GM12878 (cell line): ENCODE measurements at regions not wholly inside any gene's neighbourhood (a gene's known extent, or its start where the extent isn't known, plus 50 kb on each side); places are given as distances from the start of the nearest gene placed in this dataset.

Experiments
- ATAC-seq: fragments of 200-7000 bp; cut with Tn5 transposase; 3 replicates; pipeline ENCODE4 v1.9.1; 2020; ENCODE audit warnings: mild to moderate bottlenecking, moderate library complexity
- BruUV-seq: library from RNA; stranded (reverse); fragments of 400-500 nt; replicated peaks from 2 replicates; lab custom pipeline; 2021; lab: Mats Ljungman, UMichigan
- CTCF ChIA-PET: fragments of 300-600 bp; sonication (Branson Sonifier 250); formaldehyde crosslinking; extraction: SDS; loops from one replicate; lab custom pipeline; 2021; ENCODE audit warnings: inconsistent platforms; lab: Yijun Ruan, JAX
- POLR2A ChIA-PET: fragments of 350-600 bp; formaldehyde crosslinking; extraction: SDS; loops from one replicate; lab custom pipeline; 2021; ENCODE audit warnings: inconsistent platforms; lab: Charles Lee
- RAD21 ChIA-PET: fragments of 300-600 bp; sonication (Branson Sonifier 250); formaldehyde crosslinking; loops from one replicate; lab custom pipeline; 2023; ENCODE audit warnings: antibody characterized with exemption; ENCODE audit not compliant: unreplicated experiment; lab: Charles Lee
- SMC1A ChIA-PET: fragments of 300-600 bp; sonication (Branson Sonifier 250); formaldehyde crosslinking; loops from one replicate; lab custom pipeline; 2023; ENCODE audit not compliant: unreplicated experiment, uncharacterized antibody; lab: Charles Lee
- DNase-seq: peaks from one replicate; pipeline ENCODE4 v3.0.0-alpha.2; 2011; ENCODE audit warnings: low read depth, low spot score
- FAIRE-seq: peaks from 3 replicates; lab custom pipeline; 2011; peaks lifted over from hg19 to GRCh38; lab: Jason Lieb, UNC
- H2AFZ ChIP-seq: 2 replicates; pipeline ENCODE4 v1.6.0; 2011; ENCODE audit warnings: low read depth, low read length, control low read depth; ENCODE audit not compliant: control insufficient read depth
- H3K27ac ChIP-seq: 2 replicates; pipeline ENCODE4 v1.5.1; 2011; ENCODE audit warnings: control low read depth; ENCODE audit not compliant: control insufficient read depth, insufficient read depth
- H3K27me3 ChIP-seq, 2 experiments: replicated peaks in 1 of 2; 2 replicates each; pipeline versions ENCODE4 v1.6.0 to v1.6.1; 2011; ENCODE audit warnings: low read length in 1 of 2; ENCODE audit not compliant: control insufficient read depth in 2 of 2, insufficient read depth in 2 of 2
- H3K36me3 ChIP-seq, 2 experiments: 2 replicates each; pipeline ENCODE4 v1.5.1; 2011; ENCODE audit warnings: low read length in 1 of 2; ENCODE audit not compliant: control insufficient read depth in 2 of 2, insufficient read depth in 2 of 2
- H3K4me1 ChIP-seq: 2 replicates; pipeline ENCODE4 v1.6.1; 2011; ENCODE audit warnings: mild to moderate bottlenecking, low read length, moderate library complexity, mixed read lengths; ENCODE audit not compliant: control insufficient read depth, insufficient read depth
- H3K4me2 ChIP-seq: 2 replicates; pipeline ENCODE4 v1.6.0; 2011; ENCODE audit warnings: control low read depth; ENCODE audit not compliant: control insufficient read depth, insufficient read depth
- H3K4me3 ChIP-seq: fragments of 200-600 bp; sonication (generic); 2 replicates; pipeline ENCODE4 v1.5.1; 2016
- H3K79me2 ChIP-seq: 2 replicates; pipeline ENCODE4 v1.6.0; 2011; ENCODE audit warnings: low read length; ENCODE audit not compliant: control insufficient read depth, insufficient read depth
- H3K9ac ChIP-seq: 2 replicates; pipeline ENCODE4 v1.8.0; 2011; ENCODE audit warnings: low read length, control low read depth, mixed read lengths; ENCODE audit not compliant: control insufficient read depth, insufficient read depth
- H3K9me3 ChIP-seq: replicated peaks from 3 replicates; pipeline ENCODE4 v1.5.1; 2011; ENCODE audit warnings: mild to moderate bottlenecking, low read length; ENCODE audit not compliant: control insufficient read depth, insufficient read depth
- H4K20me1 ChIP-seq: 2 replicates; pipeline ENCODE4 v1.6.0; 2011; ENCODE audit not compliant: control insufficient read depth, insufficient read depth
- DPF2 ChIP-seq: fragments of 450-650 bp; IDR thresholded peaks from 2 replicates; pipeline ENCODE4 v1.6.1; 2017; ENCODE audit warnings: mild to moderate bottlenecking
- E4F1 ChIP-seq: fragments of 450-650 bp; IDR thresholded peaks from 2 replicates; pipeline ENCODE4 v1.6.1; 2018; ENCODE audit warnings: borderline replicate concordance, mild to moderate bottlenecking; ENCODE audit not compliant: partially characterized antibody
- HCFC1 ChIP-seq: fragments of 150-350 bp; IDR thresholded peaks from 2 replicates; pipeline ENCODE4 v1.6.1; 2014; ENCODE audit warnings: low read length
- NR2C2 ChIP-seq: IDR thresholded peaks from 2 replicates; pipeline ENCODE4 v1.6.1; 2011; ENCODE audit warnings: borderline replicate concordance, low read depth; ENCODE audit not compliant: control insufficient read depth, insufficient read length
- SRF ChIP-seq, 2 experiments: IDR thresholded peaks; 2 replicates each; pipeline ENCODE4 v1.6.1; 2011; ENCODE audit warnings: low read depth in 2 of 2, low read length in 2 of 2, mild to moderate bottlenecking in 1 of 2, moderate library complexity in 1 of 2
- WGBS: methylation state at CpG from one replicate; pipeline ENCODE4 v1.1.6; 2016; ENCODE audit warnings: low lambda C conversion rate; ENCODE audit not compliant: insufficient replicate concordance, insufficient coverage; ENCODE audit errors: missing lambda C conversion rate; 5-methylcytosine and 5-hydroxymethylcytosine counted together
- in situ Hi-C: fragments of 300-500 bp; cut with MboI; formaldehyde crosslinking; loops from 9 replicates; pipeline ENCODE4 v1.14.3; 2018; ENCODE audit warnings: mixed read lengths
- intact Hi-C: fragments of 100-400 bp; cut with micrococcal nuclease; formaldehyde crosslinking; loops from one replicate; pipeline ENCODE4 v1.14.2; 2022; ENCODE audit not compliant: unreplicated experiment

DNA sequence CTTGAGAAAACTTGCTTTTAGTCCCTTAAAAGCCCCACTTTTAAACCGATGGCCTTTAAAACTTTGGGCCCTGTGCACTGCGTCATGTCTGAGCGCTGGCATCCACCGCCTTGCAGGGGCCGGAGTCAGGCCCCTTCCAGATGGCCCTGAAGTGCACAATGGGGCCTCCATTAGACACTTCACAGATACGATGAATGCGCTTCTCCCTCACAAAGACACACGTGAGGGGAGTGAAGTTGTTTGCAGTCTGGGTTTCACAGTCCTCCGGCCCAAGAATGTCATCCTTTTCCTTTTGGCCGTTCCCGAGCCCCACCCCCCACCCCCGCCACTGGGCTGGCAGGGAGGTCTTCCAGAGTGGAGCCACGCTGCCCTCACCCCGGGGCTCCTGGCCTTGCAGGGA is 415.1 kb upstream of the SALL3 start:
- no peaks in the 10 kb centered on the region for H3K27me3 ChIP-seq
- intact Hi-C loops: no loop called here
- H3K4me2 ChIP-seq: no peak overlapping the region
- RAD21 ChIA-PET: no interaction called here
- no peak overlapping the region for H3K27ac ChIP-seq
- no peak for DNase-seq
- no peak for FAIRE-seq
- BruUV-seq: no TSS peak
- no peak overlapping the region for H3K9ac ChIP-seq
- H4K20me1 ChIP-seq: no peaks in the 10 kb centered on the region
- SMC1A ChIA-PET: no interaction called here
- 50% methylated on average over 12 of the region's 14 CpGs for WGBS
- H3K4me1 ChIP-seq: no peaks in the 10 kb centered on the region
- no peaks in the 10 kb centered on the region for H3K79me2 ChIP-seq
- TF ChIP-seq E4F1 (no peak), DPF2 (no peak)
- TF ChIP-seq, all 136 proteins: peak for 0
- Histone ChIP-seq H3K36me3 (no peaks in the 10 kb centered on the region), H3K4me3 (no peak overlapping the region), H2AFZ (no peak overlapping the region), H3K9me3 (no peaks in the 10 kb centered on the region; the same call in 2 of the 3 replicates)
- POLR2A ChIA-PET: no interaction called here
- in situ Hi-C loops: no loop called here
- ATAC-seq: no peak
- CTCF ChIA-PET: no interaction called here

- FAIRE-seq (no peak), DNase-seq (no peak), ATAC-seq (no peak)
- Histone ChIP-seq H3K9ac (no peak overlapping the region), H3K27me3 (no peaks in the 10 kb centered on the region), H3K9me3 (no peaks in the 10 kb centered on the region; the same call in 2 of the 3 replicates), H3K27ac (no peak overlapping the region), H4K20me1 (no peaks in the 10 kb centered on the region), H3K36me3 (no peaks in the 10 kb centered on the region), H3K4me3 (no peak overlapping the region), H2AFZ (no peak overlapping the region), H3K79me2 (no peaks in the 10 kb centered on the region), H3K4me1 (no peaks in the 10 kb centered on the region), H3K4me2 (no peak overlapping the region)
- SMC1A ChIA-PET: no interaction called here
- RAD21 ChIA-PET: no interaction called here
- in situ Hi-C loops (no loop called here), intact Hi-C loops (no loop called here)
- POLR2A ChIA-PET: no interaction called here
- CTCF ChIA-PET: no interaction called here
- no TSS peak for BruUV-seq
- TF ChIP-seq SRF (IDR thresholded peaks at IDR 0.05; ENCODE audit: low read depth in 2 of 2, low read length in 2 of 2) (no peak), NR2C2 (peak; percentile 25), HCFC1 (no peak)
- WGBS: 16% methylated on average over 5 of the region's 5 CpGs
Observed at GRCh38 chr18:78565240-78565639, 414.4 kb upstream of the SALL3 start.
